ENCODE measurements at regions not wholly inside any gene's neighbourhood (a gene's known extent, or its start where the extent isn't known, plus 50 kb on each side); places are given as distances from the start of the nearest gene placed in this dataset.
A peak's percentile ranks its signal among the peaks of the same experiment; 100 is the strongest.

DNA sequence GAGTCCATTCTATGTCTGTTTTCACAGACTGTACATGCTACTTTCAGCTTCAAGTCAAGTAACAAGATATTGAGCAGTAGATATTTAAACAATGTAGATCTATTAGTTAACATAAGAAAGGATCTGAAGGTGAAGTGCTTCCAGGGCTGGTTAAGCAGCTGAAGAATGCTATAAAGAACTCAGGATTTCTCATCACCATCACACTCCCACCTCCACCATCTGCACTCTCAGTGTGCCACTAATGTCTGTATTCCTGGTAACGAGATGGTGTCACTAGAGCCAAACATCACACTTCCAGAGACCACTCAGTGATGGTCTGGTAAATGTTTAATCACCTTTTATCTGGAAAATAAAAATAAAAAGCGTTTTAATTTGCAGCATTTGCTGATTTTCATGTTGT lies 224.0 kb upstream of the FERD3L start:
- Histone ChIP-seq H3K4me1 (ENCODE audit: insufficient read depth, low read length) (peaks cover 19% of the 10 kb centered on the region), H4K8ac (replicated peaks; ENCODE audit: insufficient read length, low read depth, low read length) (no peak overlapping the region), H3K23me2 (ENCODE audit: insufficient read length, low read depth, low read length, poor library complexity, severe bottlenecking) (no peaks in the 10 kb centered on the region), H2BK12ac (ENCODE audit: insufficient read length, low read depth, low read length) (no peak overlapping the region), H3K4me2 (ENCODE audit: insufficient read depth, insufficient read length, low read length) (no peak overlapping the region), H3K79me2 (ENCODE audit: insufficient read depth, low read length) (no peaks in the 10 kb centered on the region), H3K9ac (ENCODE audit: extremely low read depth, insufficient read length, low read length) (no peak overlapping the region), H3K56ac (ENCODE audit: insufficient read length, low read depth, low read length) (no peak overlapping the region), H3K9me3 (ENCODE audit: control insufficient read depth, low read depth, low read length) (no peaks in the 10 kb centered on the region), H2AK5ac (ENCODE audit: insufficient read length, low read length) (no peak overlapping the region), H3K4ac (ENCODE audit: low read depth, low read length) (no peak overlapping the region), H2BK5ac (ENCODE audit: insufficient read length, low read length) (no peak overlapping the region), H3K27me3 (ENCODE audit: insufficient read depth, low read length) (no peaks in the 10 kb centered on the region), H2BK15ac (ENCODE audit: low read depth, low read length) (no peak overlapping the region), H2AFZ (ENCODE audit: low read length) (no peak overlapping the region), H4K5ac (ENCODE audit: insufficient read length, low read depth, low read length) (no peak overlapping the region), H4K20me1 (ENCODE audit: control insufficient read depth, insufficient read depth, insufficient read length) (no peaks in the 10 kb centered on the region), H3K14ac (ENCODE audit: insufficient read depth, low read length) (no peak overlapping the region), H3K79me1 (ENCODE audit: insufficient read depth, low read depth, low read length, poor library complexity, severe bottlenecking) (no peaks in the 10 kb centered on the region), H3K23ac (ENCODE audit: insufficient read length, low read depth, low read length) (no peak overlapping the region), H3K18ac (ENCODE audit: insufficient read length, low read depth, low read length) (no peak overlapping the region), H3K27ac (ENCODE audit: insufficient read length, low read depth, low read length) (no peak overlapping the region), H4K91ac (ENCODE audit: insufficient read length, low read depth, low read length) (no peak overlapping the region), H2BK20ac (ENCODE audit: low read depth, low read length, poor library complexity, severe bottlenecking) (no peak overlapping the region), H2BK120ac (ENCODE audit: low read depth, low read length, poor library complexity, severe bottlenecking) (no peak overlapping the region), H3T11ph (ENCODE audit: low read length) (no peak overlapping the region)
- Mint-ChIP-seq H3K4me1 (peaks cover 38 to 46% of the 10 kb centered on the region in 2 experiments), H3K36me3 (ENCODE audit: insufficient read depth in 1 of 3, low read depth in 3 of 3) (no peaks in the 10 kb centered on the region), H3K9me3 (no peaks in the 10 kb centered on the region), H3K4me3 (no peak overlapping the region), H3K27me3 (ENCODE audit: low read depth) (no peaks in the 10 kb centered on the region), H3K27ac (peak overlapping the region in 1 of 3 experiments; percentile 78; a peak in 1 of 7 replicates)
- no peak for DNase-seq
- WGBS (ENCODE audit: extremely low coverage, insufficient read length, low lambda C conversion rate): no CpG with 5 or more reads among the region's 2 CpGs
- TF ChIP-seq, protein P1, sequence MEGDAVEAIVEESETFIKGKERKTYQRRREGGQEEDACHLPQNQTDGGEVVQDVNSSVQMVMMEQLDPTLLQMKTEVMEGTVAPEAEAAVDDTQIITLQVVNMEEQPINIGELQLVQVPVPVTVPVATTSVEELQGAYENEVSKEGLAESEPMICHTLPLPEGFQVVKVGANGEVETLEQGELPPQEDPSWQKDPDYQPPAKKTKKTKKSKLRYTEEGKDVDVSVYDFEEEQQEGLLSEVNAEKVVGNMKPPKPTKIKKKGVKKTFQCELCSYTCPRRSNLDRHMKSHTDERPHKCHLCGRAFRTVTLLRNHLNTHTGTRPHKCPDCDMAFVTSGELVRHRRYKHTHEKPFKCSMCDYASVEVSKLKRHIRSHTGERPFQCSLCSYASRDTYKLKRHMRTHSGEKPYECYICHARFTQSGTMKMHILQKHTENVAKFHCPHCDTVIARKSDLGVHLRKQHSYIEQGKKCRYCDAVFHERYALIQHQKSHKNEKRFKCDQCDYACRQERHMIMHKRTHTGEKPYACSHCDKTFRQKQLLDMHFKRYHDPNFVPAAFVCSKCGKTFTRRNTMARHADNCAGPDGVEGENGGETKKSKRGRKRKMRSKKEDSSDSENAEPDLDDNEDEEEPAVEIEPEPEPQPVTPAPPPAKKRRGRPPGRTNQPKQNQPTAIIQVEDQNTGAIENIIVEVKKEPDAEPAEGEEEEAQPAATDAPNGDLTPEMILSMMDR (conservative IDR thresholded peaks at IDR 0.05): no peak
